HepG2 (cell line): ENCODE measurements at regions not wholly inside any gene's neighbourhood (a gene's known extent, or its start where the extent isn't known, plus 50 kb on each side); places are given as distances from the start of the nearest gene placed in this dataset.

Source experiments
- ATAC-seq: fragments of 200-7000 bp; cut with Tn5 transposase; 3 replicates; pipeline ENCODE4 v1.9.1; 2020; ENCODE audit warnings: mild to moderate bottlenecking, moderate library complexity
- BruUV-seq: library from RNA; stranded (reverse); fragments of 400-500 nt; replicated peaks from 2 replicates; lab custom pipeline; 2021; lab: Mats Ljungman, UMichigan
- CTCF ChIA-PET: fragments of 300-600 bp; formaldehyde crosslinking; extraction: SDS; loops from one replicate; lab custom pipeline; 2021; ENCODE audit warnings: low total read pairs, inconsistent platforms, low intra/inter-chr PET ratio; lab: Yijun Ruan, JAX
- POLR2A ChIA-PET: fragments of 350-600 bp; sonication (Branson Sonifier 250); formaldehyde crosslinking; loops from one replicate; lab custom pipeline; 2020; ENCODE audit warnings: antibody characterized with exemption, inconsistent platforms; lab: Yijun Ruan, JAX
- DNase-seq: peaks from one replicate; pipeline ENCODE4 v3.0.0-alpha.2; 2015; ENCODE audit warnings: low spot score
- FAIRE-seq: peaks from 3 replicates; lab custom pipeline; 2011; peaks lifted over from hg19 to GRCh38; lab: Jason Lieb, UNC
- H2AFZ ChIP-seq: one replicate; pipeline ENCODE4 v1.6.1; 2011; ENCODE audit warnings: low read length, inconsistent platforms
- H3K27ac ChIP-seq: fragments of 300-600 bp; 3 replicates; pipeline ENCODE4 v1.8.0; 2011; ENCODE audit warnings: mixed run types, mild to moderate bottlenecking, mixed read lengths, low read length, inconsistent platforms; ENCODE audit not compliant: insufficient read depth; ENCODE audit errors: extremely low read length
- H3K27me3 ChIP-seq, 2 experiments: fragments of 200-600 bp in 1 of 2; 2 replicates in 1 of 2; 3 replicates in 1 of 2; pipeline versions ENCODE4 v1.6.0 to v1.8.0; 2011; ENCODE audit warnings: low read length in 2 of 2, mild to moderate bottlenecking in 2 of 2, moderate library complexity in 2 of 2, inconsistent platforms in 1 of 2; ENCODE audit not compliant: insufficient read depth in 2 of 2, control insufficient read depth in 1 of 2
- H3K36me3 ChIP-seq, 2 experiments: fragments of 200-600 bp in 1 of 2; replicated peaks in 1 of 2; 2 replicates in 1 of 2; 3 replicates in 1 of 2; pipeline versions ENCODE4 v1.5.1 to v1.8.0; 2011; ENCODE audit warnings: low read length in 2 of 2, inconsistent platforms in 1 of 2; ENCODE audit not compliant: insufficient read depth in 2 of 2, control insufficient read depth in 1 of 2
- H3K4me1 ChIP-seq: 2 replicates; pipeline ENCODE4 v1.5.1; 2012; ENCODE audit warnings: low read length, inconsistent platforms; ENCODE audit not compliant: insufficient read depth
- H3K4me2 ChIP-seq: 2 replicates; pipeline ENCODE4 v1.6.0; 2011; ENCODE audit warnings: low read depth, low read length, inconsistent platforms
- H3K4me3 ChIP-seq, 3 experiments: fragments of 200-600 bp in 1 of 3; sonication (generic), shearing (Covaris generic) in 1 of 3; replicated peaks in 1 of 3; 2 replicates each; pipeline ENCODE4 v1.5.1; 2011 to 2016; ENCODE audit warnings: low read length in 3 of 3, inconsistent platforms in 2 of 3, low read depth in 2 of 3, mild to moderate bottlenecking in 2 of 3, control low read depth in 1 of 3, mixed read lengths in 1 of 3; ENCODE audit not compliant: insufficient read depth in 1 of 3
- H3K79me2 ChIP-seq: one replicate; pipeline ENCODE4 v1.6.1; 2011; ENCODE audit warnings: low read length, inconsistent platforms; ENCODE audit not compliant: insufficient read depth
- H3K9ac ChIP-seq: 2 replicates; pipeline ENCODE4 v1.6.0; 2011; ENCODE audit warnings: mild to moderate bottlenecking, low read depth, low read length, inconsistent platforms; ENCODE audit not compliant: insufficient read depth
- H3K9me3 ChIP-seq: 2 replicates; pipeline ENCODE4 v1.5.1; 2012; ENCODE audit warnings: mild to moderate bottlenecking, low read length
- H4K20me1 ChIP-seq: 2 replicates; pipeline ENCODE4 v1.6.0; 2011; ENCODE audit warnings: inconsistent platforms, mild to moderate bottlenecking, low read length, moderate library complexity; ENCODE audit not compliant: insufficient read depth
- AGO1 ChIP-seq: fragments of 200-400 bp; formaldehyde crosslinking; IDR thresholded peaks from 2 replicates; pipeline ENCODE4 v1.6.1; 2017; ENCODE audit warnings: mild to moderate bottlenecking, low read depth, low read length, moderate library complexity; ENCODE audit not compliant: poor library complexity, severe bottlenecking
- AHDC1 ChIP-seq: sonication (generic); formaldehyde crosslinking; IDR thresholded peaks from 2 replicates; pipeline ENCODE4 v1.5.1; 2020; ENCODE audit warnings: mild to moderate bottlenecking, missing genetic modification reagents, borderline replicate concordance
- ERF ChIP-seq: IDR thresholded peaks from 2 replicates; pipeline ENCODE4 v1.6.1; 2018; ENCODE audit warnings: missing biosample characterization, missing genetic modification reagents
- LCORL ChIP-seq, 2 experiments: fragments of 450-650 bp in 1 of 2; sonication (generic) in 1 of 2; formaldehyde crosslinking in 1 of 2; IDR thresholded peaks; 2 replicates each; pipeline versions ENCODE4 v1.5.0 to v1.6.1; 2017 to 2020; ENCODE audit warnings: antibody characterized with exemption in 1 of 2, missing genetic modification reagents in 1 of 2
- MEIS2 ChIP-seq: sonication (generic); formaldehyde crosslinking; IDR thresholded peaks from 2 replicates; pipeline ENCODE4 v1.9.0; 2021; ENCODE audit warnings: mild to moderate bottlenecking, missing genetic modification reagents
- RNF219 ChIP-seq: sonication (generic); formaldehyde crosslinking; IDR thresholded peaks from 2 replicates; pipeline ENCODE4 v1.5.0; 2020; ENCODE audit warnings: mild to moderate bottlenecking, missing genetic modification reagents
- SP1 ChIP-seq, 2 experiments: fragments of 450-650 bp in 1 of 2; sonication (generic) in 1 of 2; formaldehyde crosslinking in 1 of 2; IDR thresholded peaks; 2 replicates each; pipeline versions ENCODE4 v1.4.0 to v1.6.1; 2016 to 2020; ENCODE audit warnings: missing genetic modification reagents in 1 of 2
- ZNF281 ChIP-seq: sonication (generic); formaldehyde crosslinking; IDR thresholded peaks from 2 replicates; pipeline ENCODE4 v1.4.0; 2020; ENCODE audit warnings: missing genetic modification reagents, borderline replicate concordance
- ZNF737 ChIP-seq: sonication (generic); formaldehyde crosslinking; IDR thresholded peaks from 2 replicates; pipeline ENCODE4 v1.5.0; 2020; ENCODE audit warnings: missing genetic modification reagents, mild to moderate bottlenecking, borderline replicate concordance
- ZZZ3 ChIP-seq: sonication (generic); formaldehyde crosslinking; IDR thresholded peaks from 2 replicates; pipeline ENCODE4 v1.4.0; 2020; ENCODE audit warnings: missing genetic modification reagents, mild to moderate bottlenecking, borderline replicate concordance
- WGBS: methylation state at CpG from one replicate; pipeline ENCODE4 v1.1.6; 2017; ENCODE audit warnings: low lambda C conversion rate; 5-methylcytosine and 5-hydroxymethylcytosine counted together
- in situ Hi-C: cut with HindIII; loops from 2 replicates; pipeline ENCODE4 v1.10.0; 2017; ENCODE audit warnings: low pct_unique_long_range_greater_than_20kb; ENCODE audit not compliant: extremely low pct_ligation_motif_present
- intact Hi-C: fragments of 100-400 bp; cut with micrococcal nuclease; formaldehyde crosslinking; loops from one replicate; pipeline ENCODE4 v1.10.0; 2022; ENCODE audit not compliant: unreplicated experiment

GRCh38 chr13:54394908-54395307, 1366.3 kb downstream of the OLFM4 start (continued):
- TF ChIP-seq ZNF281 (CRISPR knock-in tag) (no peak), ZNF737 (CRISPR knock-in tag) (no peak)

- no peak overlapping the region for H3K4me2 ChIP-seq
- peaks cover 57% of the 10 kb centered on the region for H3K9me3 ChIP-seq
- intact Hi-C loops (no loop called here), in situ Hi-C loops (no loop called here)
- no peaks in the 10 kb centered on the region for H4K20me1 ChIP-seq
- H3K4me3 ChIP-seq, result no peak overlapping the region
- no peaks in the 10 kb centered on the region for H3K4me1 ChIP-seq
- TF ChIP-seq AGO1 (no peak), ZZZ3 (CRISPR knock-in tag) (no peak), AHDC1 (CRISPR knock-in tag) (no peak), SP1 (IDR thresholded peaks at IDR 0.05) (no peak), SP1 (CRISPR knock-in tag; IDR thresholded peaks at IDR 0.05) (no peak), RNF219 (no peak), MEIS2 (CRISPR knock-in tag) (no peak), ERF (CRISPR knock-in tag) (no peak), LCORL (IDR thresholded peaks at IDR 0.05) (no peak), LCORL (CRISPR knock-in tag; IDR thresholded peaks at IDR 0.05) (no peak)
- BruUV-seq, result no TSS peak
- 35% methylated on average over 1 of the region's 1 CpG for WGBS
- FAIRE-seq (no peak), ATAC-seq (no peak), DNase-seq (no peak)
- CTCF ChIA-PET, result no interaction called here
- POLR2A ChIA-PET, result no interaction called here
- no peaks in the 10 kb centered on the region for H3K27me3 ChIP-seq
- no peak overlapping the region for H3K27ac ChIP-seq
- no peak overlapping the region for H2AFZ ChIP-seq
- H3K79me2 ChIP-seq, result no peaks in the 10 kb centered on the region
- no peaks in the 10 kb centered on the region for H3K36me3 ChIP-seq
- no peak overlapping the region for H3K9ac ChIP-seq
These were observed 1373.9 kb downstream of the OLFM4 start for GRCh38 chr13:54402495-54402894.
